ENCODE measurements at regions not wholly inside any gene's neighbourhood (a gene's known extent, or its start where the extent isn't known, plus 50 kb on each side); places are given as distances from the start of the nearest gene placed in this dataset.

DNA sequence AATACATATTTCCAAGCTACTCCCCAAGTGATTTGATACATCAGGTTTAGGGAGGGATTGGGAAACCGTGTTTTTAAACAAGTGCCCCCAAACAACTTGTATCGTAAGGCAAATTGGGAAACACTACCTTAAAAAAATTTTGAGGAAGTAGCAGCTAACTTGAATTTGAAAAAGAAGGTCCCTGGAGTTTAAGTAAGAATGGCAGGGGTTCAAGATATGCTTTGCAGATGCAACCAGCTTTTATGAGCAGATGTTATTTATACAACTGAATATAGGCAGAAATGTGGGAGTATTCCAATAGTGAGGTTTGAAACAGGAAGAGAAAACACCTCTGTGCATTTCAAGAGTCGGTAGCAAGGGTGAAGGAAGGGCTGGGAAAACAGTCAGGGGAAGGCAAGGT, 139.6 kb downstream of the IL20RB start:
- Histone ChIP-seq H3K9me3 (no peaks in the 10 kb centered on the region), H3K4me3 (ENCODE audit: low read depth, low read length) (no peak overlapping the region), H3K36me3 (ENCODE audit: control insufficient read depth, insufficient read depth, low read length) (no peaks in the 10 kb centered on the region), H3K27me3 (replicated peaks; ENCODE audit: control insufficient read depth, insufficient read depth, low read length) (no peaks in the 10 kb centered on the region), H3K4me1 (no peaks in the 10 kb centered on the region)
- TF ChIP-seq, protein P1, sequence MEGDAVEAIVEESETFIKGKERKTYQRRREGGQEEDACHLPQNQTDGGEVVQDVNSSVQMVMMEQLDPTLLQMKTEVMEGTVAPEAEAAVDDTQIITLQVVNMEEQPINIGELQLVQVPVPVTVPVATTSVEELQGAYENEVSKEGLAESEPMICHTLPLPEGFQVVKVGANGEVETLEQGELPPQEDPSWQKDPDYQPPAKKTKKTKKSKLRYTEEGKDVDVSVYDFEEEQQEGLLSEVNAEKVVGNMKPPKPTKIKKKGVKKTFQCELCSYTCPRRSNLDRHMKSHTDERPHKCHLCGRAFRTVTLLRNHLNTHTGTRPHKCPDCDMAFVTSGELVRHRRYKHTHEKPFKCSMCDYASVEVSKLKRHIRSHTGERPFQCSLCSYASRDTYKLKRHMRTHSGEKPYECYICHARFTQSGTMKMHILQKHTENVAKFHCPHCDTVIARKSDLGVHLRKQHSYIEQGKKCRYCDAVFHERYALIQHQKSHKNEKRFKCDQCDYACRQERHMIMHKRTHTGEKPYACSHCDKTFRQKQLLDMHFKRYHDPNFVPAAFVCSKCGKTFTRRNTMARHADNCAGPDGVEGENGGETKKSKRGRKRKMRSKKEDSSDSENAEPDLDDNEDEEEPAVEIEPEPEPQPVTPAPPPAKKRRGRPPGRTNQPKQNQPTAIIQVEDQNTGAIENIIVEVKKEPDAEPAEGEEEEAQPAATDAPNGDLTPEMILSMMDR (IDR thresholded peaks at IDR 0.05; ENCODE audit: insufficient read depth in 1 of 2, low read depth in 1 of 2, low read length in 1 of 2, severe bottlenecking in 1 of 2, unreplicated experiment in 1 of 2): no peak
- Mint-ChIP-seq H3K4me3 (ENCODE audit: unreplicated experiment) (no peak overlapping the region), H3K4me1 (ENCODE audit: low read depth, unreplicated experiment) (no peaks in the 10 kb centered on the region), H3K27me3 (ENCODE audit: insufficient read depth, unreplicated experiment) (peaks cover 15% of the 10 kb centered on the region), H3K36me3 (ENCODE audit: insufficient read depth, unreplicated experiment) (no peaks in the 10 kb centered on the region), H3K27ac (ENCODE audit: unreplicated experiment) (no peak overlapping the region), H3K9me3 (ENCODE audit: unreplicated experiment) (no peaks in the 10 kb centered on the region)
- DNase-seq: no peak
- POLR2A ChIA-PET: no interaction called here
- CTCF ChIA-PET: interaction anchor here (0.9 kb wide), 1 partner anchor 13 kb away, joined by 6 read pairs; no protein-coding TSS in a partner anchor
- no TSS peak for BruUV-seq (replicated peaks)
- intact Hi-C loops (cut with micrococcal nuclease; ENCODE audit: unreplicated experiment): no loop called here

DNA sequence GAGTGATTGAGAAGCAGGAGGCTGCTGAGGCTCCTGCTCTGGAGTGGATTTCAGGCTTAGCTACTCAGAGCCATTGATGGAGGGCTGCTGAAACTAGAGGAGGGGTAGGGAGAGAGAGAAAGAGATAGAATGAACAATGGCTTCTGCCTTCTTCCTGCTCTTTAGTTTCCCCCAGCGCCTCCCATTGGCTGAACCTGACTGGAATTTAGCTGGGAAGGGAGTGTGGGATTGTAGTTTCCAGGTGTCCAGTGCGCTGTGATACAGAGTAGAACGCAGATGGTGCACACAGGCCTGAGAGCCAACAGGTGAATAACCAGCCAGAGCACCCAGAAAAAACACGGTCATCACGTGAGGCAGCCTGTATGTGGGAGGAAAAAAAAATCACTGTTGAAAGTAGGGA, 140.1 kb downstream of the IL20RB start:
- no peak for DNase-seq
- H3K27ac Mint-ChIP-seq (ENCODE audit: unreplicated experiment): no peak overlapping the region
- TF ChIP-seq, protein P1 (IDR thresholded peaks at IDR 0.05; ENCODE audit: insufficient read depth in 1 of 2, low read depth in 1 of 2, low read length in 1 of 2, severe bottlenecking in 1 of 2, unreplicated experiment in 1 of 2): no peak
- H3K4me1 ChIP-seq: no peaks in the 10 kb centered on the region
- no peaks in the 10 kb centered on the region for H3K36me3 Mint-ChIP-seq (ENCODE audit: insufficient read depth, unreplicated experiment)
- intact Hi-C loops (cut with micrococcal nuclease; ENCODE audit: unreplicated experiment): no loop called here
- BruUV-seq (replicated peaks): no TSS peak
- no peaks in the 10 kb centered on the region for H3K9me3 ChIP-seq
- no peaks in the 10 kb centered on the region for H3K27me3 ChIP-seq (replicated peaks; ENCODE audit: control insufficient read depth, insufficient read depth, low read length)
- no peak overlapping the region for H3K4me3 Mint-ChIP-seq (ENCODE audit: unreplicated experiment)
- no peaks in the 10 kb centered on the region for H3K36me3 ChIP-seq (ENCODE audit: control insufficient read depth, insufficient read depth, low read length)
- ChIA-PET POLR2A (no interaction called here), CTCF (no interaction called here)
- H3K27me3 Mint-ChIP-seq (ENCODE audit: insufficient read depth, unreplicated experiment): peaks cover 12% of the 10 kb centered on the region
- H3K9me3 Mint-ChIP-seq (ENCODE audit: unreplicated experiment): no peaks in the 10 kb centered on the region
- no peaks in the 10 kb centered on the region for H3K4me1 Mint-ChIP-seq (ENCODE audit: low read depth, unreplicated experiment)
- H3K4me3 ChIP-seq (ENCODE audit: low read depth, low read length): no peak overlapping the region

DNA sequence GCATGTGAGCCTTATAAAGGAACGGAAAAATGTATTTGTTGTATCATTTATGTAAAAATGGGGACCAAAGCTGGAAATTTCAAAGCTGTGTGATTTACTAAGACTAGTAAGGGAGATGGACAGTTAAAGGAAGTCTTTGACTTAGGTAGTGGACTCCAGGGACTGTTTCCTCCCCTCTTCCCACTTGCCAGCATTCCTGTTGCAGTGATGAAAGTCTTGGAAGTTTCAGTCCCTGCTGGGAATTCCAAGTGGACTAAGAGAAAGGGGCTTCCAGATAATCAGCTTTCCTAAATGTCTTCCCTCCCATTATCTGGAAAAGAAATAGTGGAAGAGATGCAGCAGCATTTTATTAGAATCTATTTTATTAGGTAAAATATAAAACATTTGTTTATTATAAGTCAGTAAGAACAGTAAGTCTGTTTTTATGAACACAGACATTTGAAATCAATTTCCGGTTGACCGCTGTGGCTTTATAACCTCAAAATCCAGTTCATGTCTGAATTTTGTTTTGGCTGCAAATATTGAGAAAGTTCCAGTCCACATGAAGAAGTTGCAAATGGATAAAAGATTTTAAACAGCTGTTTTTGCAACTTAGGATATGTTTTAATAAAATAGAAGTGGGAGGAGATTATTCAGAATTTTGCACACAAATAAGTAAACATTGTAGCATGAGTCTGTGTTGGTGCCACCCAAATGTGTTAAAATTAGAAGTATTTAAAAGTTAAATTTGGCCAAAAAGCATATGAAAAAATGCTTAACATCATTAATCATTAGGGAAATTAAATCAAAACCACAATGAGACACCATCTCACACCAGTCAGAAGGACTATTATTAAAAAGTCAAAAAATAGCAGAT, 141.8 kb downstream of the IL20RB start:
- Histone ChIP-seq H3K36me3 (ENCODE audit: control insufficient read depth, insufficient read depth, low read length) (no peaks in the 10 kb centered on the region), H3K4me1 (no peaks in the 10 kb centered on the region), H3K9me3 (no peaks in the 10 kb centered on the region), H3K4me3 (ENCODE audit: low read depth, low read length) (no peak overlapping the region), H3K27me3 (replicated peaks; ENCODE audit: control insufficient read depth, insufficient read depth, low read length) (no peaks in the 10 kb centered on the region; the same call in 1 of the 2 replicates)
- H3K9me3 Mint-ChIP-seq (ENCODE audit: unreplicated experiment): no peaks in the 10 kb centered on the region
- no TSS peak for BruUV-seq (replicated peaks)
- ChIA-PET CTCF (no interaction called here), POLR2A (no interaction called here)
- TF ChIP-seq, protein P1 (IDR thresholded peaks at IDR 0.05; ENCODE audit: insufficient read depth in 1 of 2, low read depth in 1 of 2, low read length in 1 of 2, severe bottlenecking in 1 of 2, unreplicated experiment in 1 of 2): no peak
- no peak overlapping the region for H3K27ac Mint-ChIP-seq (ENCODE audit: unreplicated experiment)
- H3K27me3 Mint-ChIP-seq (ENCODE audit: insufficient read depth, unreplicated experiment): peaks cover 10% of the 10 kb centered on the region
- H3K4me1 Mint-ChIP-seq (ENCODE audit: low read depth, unreplicated experiment): no peaks in the 10 kb centered on the region
- no peaks in the 10 kb centered on the region for H3K36me3 Mint-ChIP-seq (ENCODE audit: insufficient read depth, unreplicated experiment)
- intact Hi-C loops (cut with micrococcal nuclease; ENCODE audit: unreplicated experiment): no loop called here
- no peak for DNase-seq
- no peak overlapping the region for H3K4me3 Mint-ChIP-seq (ENCODE audit: unreplicated experiment)

Data from Caco-2 (cell line).